ENCODE measurements at regions not wholly inside any gene's neighbourhood (a gene's known extent, or its start where the extent isn't known, plus 50 kb on each side); places are given as distances from the start of the nearest gene placed in this dataset.
"Not testable (repeated sequence)": the region's sequence is repeated elsewhere in the genome, so short reads cannot be mapped to it uniquely, and the experiment has no call there.

DNA sequence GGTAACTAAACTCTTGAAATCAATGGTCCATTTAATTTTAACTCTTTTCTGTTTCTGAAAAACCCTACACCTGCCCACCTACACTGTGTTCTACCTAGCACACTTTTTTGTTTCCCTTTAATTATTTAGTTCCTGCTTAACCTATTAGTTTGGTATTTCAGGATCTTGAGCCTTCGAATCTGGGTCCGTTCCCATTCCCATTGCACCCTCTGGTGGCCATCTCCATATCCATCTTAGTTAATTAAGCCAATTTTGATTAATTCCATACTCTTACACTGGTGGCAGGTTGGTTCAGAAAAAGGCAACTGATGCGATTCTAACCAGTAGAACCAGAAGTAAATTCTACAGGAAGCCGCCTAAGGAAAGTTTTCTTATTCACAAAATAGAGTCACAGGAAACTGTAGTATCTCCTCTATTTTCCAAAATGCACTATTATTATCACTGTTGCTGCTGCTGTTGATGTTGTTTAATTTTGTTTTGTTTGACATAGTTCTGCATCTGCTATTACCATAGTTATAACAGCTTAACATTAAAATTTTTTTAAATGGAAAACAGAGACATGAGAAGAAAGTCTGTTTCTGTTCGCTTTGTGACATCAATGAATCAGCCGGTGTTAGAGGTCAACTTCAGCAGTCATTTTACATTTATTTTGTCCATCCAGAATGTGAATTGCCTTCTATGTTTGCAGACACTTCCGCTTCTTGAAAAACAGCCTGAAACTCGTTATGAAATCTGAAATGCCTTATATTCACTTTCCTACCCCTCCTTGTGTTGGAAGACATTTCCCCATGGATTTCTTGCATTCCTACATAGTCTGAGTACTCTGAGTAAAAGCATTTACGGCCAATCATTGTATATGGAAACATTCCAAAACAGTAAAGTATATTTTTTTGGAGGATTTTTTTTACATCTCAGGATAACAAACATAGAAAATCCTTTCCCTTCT is 115.5 kb upstream of the NCAM2 start:
- in situ Hi-C loops (cut with MboI; ENCODE audit: low pct_unique_long_range_greater_than_20kb, low sequenced_read_pairs) = no loop called here
- DNase-seq = peak; percentile 65

- in situ Hi-C loops (cut with MboI; ENCODE audit: low pct_unique_long_range_greater_than_20kb, low sequenced_read_pairs) = no loop called here
- DNase-seq = no peak
Observed at GRCh38 chr21:20883408-20883800, 114.8 kb upstream of the NCAM2 start.

DNA sequence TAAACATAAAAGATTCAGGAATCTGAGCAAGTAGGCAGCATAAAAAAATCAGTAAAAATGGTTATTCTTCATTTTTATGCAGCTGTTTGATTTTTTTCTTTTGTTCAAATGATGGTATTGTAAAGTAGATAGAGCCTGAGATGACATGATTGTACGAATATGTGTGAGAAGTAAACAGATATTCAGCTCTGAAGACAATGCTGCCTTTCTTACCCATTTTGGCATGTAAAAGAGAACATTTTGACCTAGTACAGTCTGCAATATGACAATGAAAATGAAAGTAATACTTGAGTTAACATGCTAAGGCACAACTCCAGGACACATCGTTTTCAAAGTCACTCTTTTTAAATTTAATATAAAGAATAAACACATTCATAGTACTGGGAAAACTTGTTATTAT is 95.7 kb upstream of the NCAM2 start:
- no peak for DNase-seq
- in situ Hi-C loops (cut with MboI; ENCODE audit: low pct_unique_long_range_greater_than_20kb, low sequenced_read_pairs) = no loop called here

- no peak for DNase-seq
- in situ Hi-C loops (cut with MboI; ENCODE audit: low pct_unique_long_range_greater_than_20kb, low sequenced_read_pairs) = no loop called here
Observed at GRCh38 chr21:20902998-20903397, 95.2 kb upstream of the NCAM2 start.

DNA sequence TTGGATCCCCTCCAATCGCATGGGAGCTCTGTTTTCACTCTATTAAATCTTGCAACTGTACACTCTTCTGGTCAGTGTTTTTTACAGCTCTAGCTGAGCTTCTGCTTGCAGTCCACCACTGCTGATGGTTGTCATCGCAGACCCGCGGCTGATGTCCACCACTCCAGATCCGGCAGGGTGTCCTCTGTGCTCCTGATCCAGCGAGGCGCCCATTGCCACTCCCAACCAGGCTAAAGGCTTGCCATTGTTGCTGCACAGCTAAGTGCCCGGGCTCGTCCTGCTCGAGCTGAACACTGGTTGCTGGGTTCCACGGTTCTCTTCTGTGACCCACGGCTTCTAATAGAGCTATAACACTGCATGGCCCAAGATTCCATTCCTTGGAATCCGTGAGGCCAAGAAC is 70.7 kb upstream of the NCAM2 start:
- in situ Hi-C loops (cut with MboI; ENCODE audit: low pct_unique_long_range_greater_than_20kb, low sequenced_read_pairs); DNase-seq: not testable (repeated sequence)

GRCh38 chr21:20942523-20942922 is 55.7 kb upstream of the NCAM2 start:
- in situ Hi-C loops (cut with MboI; ENCODE audit: low pct_unique_long_range_greater_than_20kb, low sequenced_read_pairs) = no loop called here
- DNase-seq = no peak

DNA sequence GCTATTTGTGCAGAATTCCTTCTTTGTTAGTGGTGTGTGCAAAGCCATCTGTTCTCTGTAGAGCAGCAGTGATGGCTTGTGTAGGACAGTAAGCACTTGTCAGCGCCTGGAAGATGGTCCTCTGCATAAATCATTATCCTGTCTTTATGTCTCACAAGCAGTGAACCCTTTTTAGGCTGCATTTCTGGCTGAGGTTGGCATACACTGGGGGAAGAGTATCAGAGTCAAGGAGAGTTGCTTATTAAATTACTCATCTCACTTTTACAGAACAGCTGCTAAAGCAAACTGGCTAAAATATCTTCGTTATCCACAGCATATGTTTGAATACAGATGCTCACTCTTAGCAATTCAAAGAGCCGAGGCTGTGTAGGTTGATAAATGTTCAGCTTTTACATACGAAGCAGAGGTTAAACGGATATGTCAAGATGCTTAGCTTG is 54.6 kb upstream of the NCAM2 start:
- no peak for DNase-seq
- in situ Hi-C loops (cut with MboI; ENCODE audit: low pct_unique_long_range_greater_than_20kb, low sequenced_read_pairs) = no loop called here

GRCh38 chr21:20944139-20944538 is 54.1 kb upstream of the NCAM2 start:
- in situ Hi-C loops (cut with MboI; ENCODE audit: low pct_unique_long_range_greater_than_20kb, low sequenced_read_pairs) = no loop called here

GRCh38 chr21:20946701-20947100 is 51.5 kb upstream of the NCAM2 start:
- no peak for DNase-seq
- in situ Hi-C loops (cut with MboI; ENCODE audit: low pct_unique_long_range_greater_than_20kb, low sequenced_read_pairs) = no loop called here

More at GRCh38 chr21:20944139-20944538, 54.1 kb upstream of the NCAM2 start:
- DNase-seq = no peak
